GM19023 (cell line): ENCODE measurements at regions not wholly inside any gene's neighbourhood (a gene's known extent, or its start where the extent isn't known, plus 50 kb on each side); places are given as distances from the start of the nearest gene placed in this dataset.
A peak's percentile ranks its signal among the peaks of the same experiment; 100 is the strongest.

ENCODE experiments used
- ATAC-seq: cut with Tn5 transposase; IDR thresholded peaks from one replicate; pipeline ENCODE4 v1.9.1; 2021; ENCODE audit warnings: mild to moderate bottlenecking, moderate library complexity; ENCODE audit not compliant: unreplicated experiment

GRCh38 chr5:8945972-8946371 lies 599.9 kb downstream of the SEMA5A start:
- no peak for ATAC-seq

- peak; percentile 94 for ATAC-seq
Measured at GRCh38 chr5:8949908-8950307, 596.0 kb downstream of the SEMA5A start.

GRCh38 chr5:8952147-8952546 lies 593.7 kb downstream of the SEMA5A start:
- ATAC-seq: no peak

GRCh38 chr5:8953016-8953415 lies 592.9 kb downstream of the SEMA5A start:
- peak; percentile 37 for ATAC-seq

GRCh38 chr5:8953911-8954438 lies 591.9 kb downstream of the SEMA5A start:
- ATAC-seq: no peak

- ATAC-seq: no peak
Measured at GRCh38 chr5:8954801-8955200, 591.1 kb downstream of the SEMA5A start.

GRCh38 chr5:8956659-8957058 lies 589.2 kb downstream of the SEMA5A start:
- no peak for ATAC-seq

GRCh38 chr5:8958602-8959001 lies 587.3 kb downstream of the SEMA5A start:
- ATAC-seq: no peak

- ATAC-seq: peak; percentile 69
Measured at GRCh38 chr5:8961219-8961618, 584.7 kb downstream of the SEMA5A start.

- ATAC-seq: no peak
Measured at GRCh38 chr5:8961956-8962355, 583.9 kb downstream of the SEMA5A start.

GRCh38 chr5:8981016-8981415 lies 564.9 kb downstream of the SEMA5A start:
- ATAC-seq: no peak

- ATAC-seq: no peak
Measured at GRCh38 chr5:8981496-8981895, 564.4 kb downstream of the SEMA5A start.

- ATAC-seq: no peak
Measured at GRCh38 chr5:8984386-8984785, 561.5 kb downstream of the SEMA5A start.
